Choroid plexus epithelial cell (primary cell): ENCODE measurements at regions not wholly inside any gene's neighbourhood (a gene's known extent, or its start where the extent isn't known, plus 50 kb on each side); places are given as distances from the start of the nearest gene placed in this dataset.

Source experiments
- DNase-seq: peaks from one replicate; pipeline ENCODE4 v3.0.0-alpha.2; 2010; ENCODE audit warnings: low read depth
- H3K4me3 ChIP-seq: 2 replicates; pipeline ENCODE4 v1.5.1; 2011; ENCODE audit warnings: low read depth, mild to moderate bottlenecking, control low read depth, low read length, moderate library complexity
- TF ChIP-seq, protein P1 (sequence below): conservative IDR thresholded peaks from 2 replicates; pipeline ENCODE4 v1.5.1; 2011; ENCODE audit warnings: low read depth, mild to moderate bottlenecking, control low read depth, inconsistent platforms, low read length, moderate library complexity

DNA sequence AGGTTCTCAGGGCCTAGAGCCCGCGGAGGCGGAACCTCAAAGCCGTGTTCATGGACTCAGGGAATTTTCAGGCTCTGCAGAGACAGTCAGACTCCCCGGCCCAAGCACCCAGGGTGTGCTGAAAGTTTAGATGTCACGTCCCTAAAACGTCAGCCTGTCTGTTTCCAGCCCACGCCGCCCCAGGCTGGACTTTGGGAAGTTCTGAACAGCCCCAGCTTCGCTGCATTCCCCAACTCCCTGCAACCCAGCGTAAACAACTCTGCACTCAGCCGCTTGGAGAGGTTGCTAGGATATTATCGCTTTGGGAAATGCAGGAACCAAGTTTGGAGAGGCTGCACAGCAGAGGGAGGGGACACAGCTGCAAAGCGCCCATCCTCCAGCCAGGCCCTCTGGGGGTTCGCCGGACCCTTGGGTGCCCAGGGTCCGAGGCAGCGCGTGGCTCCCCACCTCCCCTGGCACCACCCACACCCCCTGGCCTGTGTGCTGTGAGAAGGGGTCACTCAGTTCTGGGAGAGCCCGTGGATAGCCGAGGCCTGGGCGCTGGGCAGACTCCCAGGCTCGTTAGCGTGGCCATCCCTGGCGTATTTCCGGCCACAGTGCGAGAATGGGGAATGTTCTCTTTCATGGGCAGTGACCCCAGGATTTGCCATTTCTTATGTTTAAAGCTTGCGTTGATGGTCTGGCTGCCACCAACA, 120.5 kb upstream of the FGF3 start:
- TF ChIP-seq, protein P1, sequence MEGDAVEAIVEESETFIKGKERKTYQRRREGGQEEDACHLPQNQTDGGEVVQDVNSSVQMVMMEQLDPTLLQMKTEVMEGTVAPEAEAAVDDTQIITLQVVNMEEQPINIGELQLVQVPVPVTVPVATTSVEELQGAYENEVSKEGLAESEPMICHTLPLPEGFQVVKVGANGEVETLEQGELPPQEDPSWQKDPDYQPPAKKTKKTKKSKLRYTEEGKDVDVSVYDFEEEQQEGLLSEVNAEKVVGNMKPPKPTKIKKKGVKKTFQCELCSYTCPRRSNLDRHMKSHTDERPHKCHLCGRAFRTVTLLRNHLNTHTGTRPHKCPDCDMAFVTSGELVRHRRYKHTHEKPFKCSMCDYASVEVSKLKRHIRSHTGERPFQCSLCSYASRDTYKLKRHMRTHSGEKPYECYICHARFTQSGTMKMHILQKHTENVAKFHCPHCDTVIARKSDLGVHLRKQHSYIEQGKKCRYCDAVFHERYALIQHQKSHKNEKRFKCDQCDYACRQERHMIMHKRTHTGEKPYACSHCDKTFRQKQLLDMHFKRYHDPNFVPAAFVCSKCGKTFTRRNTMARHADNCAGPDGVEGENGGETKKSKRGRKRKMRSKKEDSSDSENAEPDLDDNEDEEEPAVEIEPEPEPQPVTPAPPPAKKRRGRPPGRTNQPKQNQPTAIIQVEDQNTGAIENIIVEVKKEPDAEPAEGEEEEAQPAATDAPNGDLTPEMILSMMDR: no peak
- DNase-seq: peak; percentile 52
- H3K4me3 ChIP-seq: no peak overlapping the region

DNA sequence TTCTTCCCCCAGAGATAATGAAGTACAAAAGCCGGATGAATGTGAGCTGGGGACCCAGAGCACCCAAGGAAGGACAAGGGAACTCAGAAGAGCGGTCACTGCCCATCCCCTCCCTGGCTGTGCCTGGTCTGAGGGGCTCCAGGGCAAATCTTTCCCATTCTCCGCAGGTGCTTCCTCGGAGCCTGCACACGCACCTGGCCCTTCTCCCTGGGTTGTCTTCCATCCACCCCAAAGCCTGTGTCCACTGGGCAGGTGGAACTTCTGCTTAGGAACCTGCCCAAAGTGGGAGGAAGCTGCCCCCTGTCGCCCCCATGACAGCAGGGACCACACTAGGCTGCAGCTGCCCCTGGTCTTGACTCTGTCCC, 121.0 kb upstream of the FGF3 start:
- TF ChIP-seq, protein P1: no peak
- no peak for DNase-seq
- no peak overlapping the region for H3K4me3 ChIP-seq

DNA sequence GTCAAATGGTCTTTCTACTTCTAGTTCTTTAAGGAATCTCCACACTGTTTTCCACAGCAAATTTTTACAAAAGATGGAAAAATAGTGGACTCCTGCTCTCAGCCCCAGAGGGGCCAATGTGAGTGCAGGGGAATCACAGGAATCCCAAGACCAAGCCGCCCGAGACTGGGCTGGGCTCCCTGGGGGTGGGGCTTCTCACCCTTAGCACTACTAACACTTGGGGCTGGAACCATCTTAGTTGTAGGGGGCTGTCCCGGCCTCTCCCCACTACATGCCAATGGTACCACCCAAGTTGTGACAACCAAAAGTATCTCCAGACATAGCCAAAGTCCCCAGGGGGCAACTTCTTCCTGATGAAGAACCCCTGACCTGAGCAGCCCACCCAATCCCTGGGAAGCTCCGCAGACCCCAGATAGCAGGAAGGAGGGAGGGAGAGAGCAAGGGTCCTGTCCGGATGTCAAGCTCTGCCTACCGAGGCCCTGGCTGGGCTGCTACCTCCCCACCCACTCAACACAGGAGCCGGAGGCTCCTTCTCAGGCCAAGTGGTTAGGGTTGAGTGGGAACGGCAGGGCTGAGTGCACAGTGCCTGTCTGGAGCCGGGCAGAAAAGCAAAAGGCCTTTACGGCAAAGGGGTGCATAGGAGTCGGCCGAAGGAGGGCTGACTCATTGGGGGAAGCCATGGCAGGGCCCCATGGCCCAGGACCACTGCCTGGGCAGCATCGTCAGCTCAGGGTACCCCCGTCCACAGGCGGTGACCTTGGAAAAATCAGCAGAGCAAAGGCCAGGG, 122.5 kb upstream of the FGF3 start:
- TF ChIP-seq, protein P1: no peak
- DNase-seq: no peak
- no peak overlapping the region for H3K4me3 ChIP-seq

DNA sequence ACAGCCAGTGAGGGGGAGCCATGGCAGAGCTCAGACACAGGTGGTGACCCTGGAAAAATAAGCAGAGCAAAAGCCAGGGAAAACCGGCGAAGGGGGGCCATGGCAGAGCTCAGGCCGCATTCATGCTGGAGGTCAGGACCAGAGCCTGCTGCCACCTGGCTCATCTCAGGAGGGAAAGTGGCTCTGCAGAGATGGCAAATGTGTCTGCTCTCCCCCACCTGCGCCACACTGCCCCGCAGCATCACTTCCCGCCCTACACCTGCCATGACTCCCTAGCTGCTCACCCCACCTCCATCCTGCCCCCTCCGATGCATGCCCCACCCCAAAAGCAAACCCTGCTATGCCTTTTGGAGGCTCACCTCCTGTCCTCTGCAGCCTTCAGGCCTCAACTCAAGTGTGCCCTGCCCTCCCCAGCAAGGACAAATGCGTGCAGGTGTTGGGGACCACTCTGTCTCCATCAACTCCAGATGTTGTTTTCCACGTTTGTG, 123.2 kb upstream of the FGF3 start:
- TF ChIP-seq, protein P1: no peak
- no peak overlapping the region for H3K4me3 ChIP-seq
- DNase-seq: no peak

DNA sequence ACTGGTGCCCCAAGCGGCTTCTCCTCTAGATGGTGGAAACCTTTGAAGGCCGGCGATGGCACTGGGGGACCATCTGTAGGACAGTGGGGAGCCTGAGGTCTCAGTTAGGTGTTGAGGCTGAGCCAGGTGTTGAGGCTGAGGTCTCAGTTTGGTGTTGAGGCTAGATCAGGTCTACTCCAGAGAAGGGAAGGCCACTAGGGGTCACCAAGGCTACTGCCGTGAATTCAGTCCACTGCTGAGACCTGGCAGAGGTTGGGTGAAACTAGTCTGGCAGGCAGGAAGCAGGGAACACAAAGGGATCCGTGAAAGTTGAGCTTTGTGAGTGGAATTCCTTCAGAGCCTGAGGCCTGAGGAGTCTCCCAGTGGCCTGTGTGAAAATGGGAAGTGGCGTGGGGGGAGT, 123.8 kb upstream of the FGF3 start:
- TF ChIP-seq, protein P1: peak; percentile 5
- DNase-seq: no peak
- no peak overlapping the region for H3K4me3 ChIP-seq

DNA sequence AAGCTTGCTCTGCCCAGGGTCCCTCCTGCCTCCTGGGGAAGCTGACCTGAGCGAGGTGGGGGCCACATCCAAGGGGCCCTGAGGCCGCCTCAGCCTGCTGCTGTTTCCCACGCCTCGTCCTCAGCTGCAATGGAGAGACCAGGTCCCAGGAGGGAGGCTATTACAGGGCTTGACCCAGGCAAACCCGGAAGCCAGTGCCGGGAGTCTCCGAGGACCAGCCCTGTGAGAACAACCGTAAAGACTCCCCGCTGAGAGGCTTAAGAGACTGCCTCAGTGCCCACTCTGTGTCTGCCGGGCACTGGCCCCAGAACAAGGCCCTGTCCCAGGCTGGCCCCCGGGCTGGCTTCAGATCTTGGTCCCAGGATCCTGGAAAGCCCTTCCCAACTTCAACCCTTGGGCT, 124.3 kb upstream of the FGF3 start:
- no peak for DNase-seq
- TF ChIP-seq, protein P1: no peak
- H3K4me3 ChIP-seq: no peak overlapping the region
